Neural progenitor cell (in vitro differentiated cells): ENCODE measurements at regions not wholly inside any gene's neighbourhood (a gene's known extent, or its start where the extent isn't known, plus 50 kb on each side); places are given as distances from the start of the nearest gene placed in this dataset.

Source experiments
- DNase-seq: peaks from one replicate; pipeline ENCODE4 v3.0.0-alpha.2; 2016; ENCODE audit warnings: low spot score
- H2AFZ ChIP-seq: fragments of 200-600 bp; sonication (generic); replicated peaks from 2 replicates; pipeline ENCODE4 v1.6.1; 2016; ENCODE audit warnings: antibody characterized with exemption
- H3F3A ChIP-seq: fragments of 200-600 bp; sonication (generic); 2 replicates; pipeline ENCODE4 v1.6.1; 2016; ENCODE audit warnings: antibody characterized with exemption, low read depth
- H3K27ac ChIP-seq: fragments of 200-600 bp; sonication (generic); 2 replicates; pipeline ENCODE4 v1.5.1; 2016; ENCODE audit warnings: mild to moderate bottlenecking
- H3K27me3 ChIP-seq: fragments of 200-600 bp; sonication (generic); 2 replicates; pipeline ENCODE4 v1.6.1; 2016; ENCODE audit warnings: mild to moderate bottlenecking, moderate library complexity
- H3K36me3 ChIP-seq: fragments of 200-600 bp; sonication (generic); 2 replicates; pipeline ENCODE4 v1.5.1; 2016
- H3K4me1 ChIP-seq: fragments of 200-600 bp; sonication (generic); 2 replicates; pipeline ENCODE4 v1.6.1; 2016; ENCODE audit warnings: mixed run types
- H3K4me2 ChIP-seq: fragments of 200-600 bp; sonication (generic); 2 replicates; pipeline ENCODE4 v1.6.1; 2016
- H3K4me3 ChIP-seq: fragments of 200-600 bp; sonication (generic); 2 replicates; pipeline ENCODE4 v1.5.1; 2016
- H3K79me2 ChIP-seq: fragments of 200-600 bp; sonication (generic); 2 replicates; pipeline ENCODE4 v1.6.1; 2016; ENCODE audit warnings: low read depth
- H3K9ac ChIP-seq: fragments of 200-600 bp; sonication (generic); 2 replicates; pipeline ENCODE4 v1.6.1; 2016
- H3K9me3 ChIP-seq: fragments of 200-600 bp; sonication (generic); 2 replicates; pipeline ENCODE4 v1.5.1; 2016; ENCODE audit warnings: low read depth
- H4K20me1 ChIP-seq: fragments of 200-600 bp; sonication (generic); 2 replicates; pipeline ENCODE4 v1.6.1; 2016; ENCODE audit warnings: low read depth
- H3K27ac Mint-ChIP-seq: 3 replicates; pipeline ENCODE4 v1.8.0; 2021; ENCODE audit warnings: mixed read lengths
- H3K27me3 Mint-ChIP-seq: 2 replicates; pipeline ENCODE4 v1.8.0; 2022; ENCODE audit warnings: low read depth, mild to moderate bottlenecking, inconsistent platforms, moderate library complexity, mixed read lengths; ENCODE audit not compliant: insufficient read depth
- H3K36me3 Mint-ChIP-seq: 3 replicates; pipeline ENCODE4 v1.8.0; 2021; ENCODE audit warnings: mixed read lengths
- H3K4me1 Mint-ChIP-seq: 3 replicates; pipeline ENCODE4 v1.8.0; 2021; ENCODE audit warnings: mixed read lengths
- H3K4me3 Mint-ChIP-seq: 3 replicates; pipeline ENCODE4 v1.8.0; 2021; ENCODE audit warnings: mild to moderate bottlenecking, moderate library complexity, mixed read lengths
- H3K9me3 Mint-ChIP-seq: 3 replicates; pipeline ENCODE4 v1.8.0; 2020; ENCODE audit warnings: mixed read lengths
- CTCF ChIP-seq: fragments of 200-600 bp; sonication (generic); IDR thresholded peaks from 2 replicates; pipeline ENCODE4 v1.5.1; 2017; ENCODE audit warnings: antibody characterized with exemption, mild to moderate bottlenecking
- EZH2 ChIP-seq: fragments of 200-600 bp; sonication (generic); IDR thresholded peaks from 2 replicates; pipeline ENCODE4 v1.6.1; 2017; ENCODE audit warnings: antibody characterized with exemption, mild to moderate bottlenecking, moderate library complexity
- EZH2phosphoT487 ChIP-seq: fragments of 200-600 bp; sonication (generic); IDR thresholded peaks from 2 replicates; pipeline ENCODE4 v1.6.1; 2017; ENCODE audit warnings: antibody characterized with exemption

- Histone ChIP-seq H4K20me1 (no peaks in the 10 kb centered on the region), H3K9me3 (no peaks in the 10 kb centered on the region), H3K4me2 (no peak overlapping the region), H2AFZ (no peak overlapping the region), H3K9ac (no peak overlapping the region), H3K4me1 (no peaks in the 10 kb centered on the region), H3K36me3 (no peaks in the 10 kb centered on the region), H3K79me2 (no peaks in the 10 kb centered on the region), H3K4me3 (no peak overlapping the region), H3K27me3 (no peaks in the 10 kb centered on the region), H3F3A (no peaks in the 10 kb centered on the region), H3K27ac (no peak overlapping the region)
- H3K27me3 Mint-ChIP-seq = peaks cover 5% of the 10 kb centered on the region
- H3K9me3 Mint-ChIP-seq = no peaks in the 10 kb centered on the region
- no peak for TF ChIP-seq CTCF
- no peak for TF ChIP-seq EZH2phosphoT487
- no peak for TF ChIP-seq EZH2
- H3K4me3 Mint-ChIP-seq = no peak overlapping the region
- H3K27ac Mint-ChIP-seq = no peak overlapping the region
- no peak for DNase-seq
- no peaks in the 10 kb centered on the region for H3K4me1 Mint-ChIP-seq
- H3K36me3 Mint-ChIP-seq = no peaks in the 10 kb centered on the region
Measured at GRCh38 chr1:19562847-19563246, 77.5 kb upstream of the CAPZB start.

GRCh38 chr1:19560480-19560879 is 75.1 kb upstream of the CAPZB start:
- no peaks in the 10 kb centered on the region for H3K27me3 ChIP-seq
- Mint-ChIP-seq H3K4me3 (no peak overlapping the region), H3K27me3 (peaks cover 5% of the 10 kb centered on the region), H3K4me1 (no peaks in the 10 kb centered on the region), H3K9me3 (no peaks in the 10 kb centered on the region), H3K27ac (no peak overlapping the region), H3K36me3 (no peaks in the 10 kb centered on the region)
- no peaks in the 10 kb centered on the region for H3F3A ChIP-seq
- no peak overlapping the region for H2AFZ ChIP-seq
- no peaks in the 10 kb centered on the region for H3K79me2 ChIP-seq
- no peak overlapping the region for H3K4me2 ChIP-seq
- no peak overlapping the region for H3K27ac ChIP-seq
- no peaks in the 10 kb centered on the region for H3K4me1 ChIP-seq
- no peak overlapping the region for H3K9ac ChIP-seq
- DNase-seq = no peak
- TF ChIP-seq CTCF = no peak
- no peak overlapping the region for H3K4me3 ChIP-seq
- no peaks in the 10 kb centered on the region for H4K20me1 ChIP-seq
- no peaks in the 10 kb centered on the region for H3K9me3 ChIP-seq
- H3K36me3 ChIP-seq = no peaks in the 10 kb centered on the region

GRCh38 chr1:19559641-19560040 is 74.3 kb upstream of the CAPZB start:
- TF ChIP-seq EZH2phosphoT487 (no peak), CTCF (no peak), EZH2 (no peak)
- H3K27ac Mint-ChIP-seq = no peak overlapping the region
- no peaks in the 10 kb centered on the region for H3K79me2 ChIP-seq
- no peak overlapping the region for H3K4me3 Mint-ChIP-seq
- no peak overlapping the region for H3K9ac ChIP-seq
- no peaks in the 10 kb centered on the region for H3K4me1 ChIP-seq
- no peaks in the 10 kb centered on the region for H3K27me3 ChIP-seq
- no peaks in the 10 kb centered on the region for H3K36me3 Mint-ChIP-seq
- H4K20me1 ChIP-seq = no peaks in the 10 kb centered on the region
- no peak overlapping the region for H3K4me2 ChIP-seq
- no peak overlapping the region for H3K27ac ChIP-seq
- no peak overlapping the region for H2AFZ ChIP-seq
- H3F3A ChIP-seq = no peaks in the 10 kb centered on the region
- no peak for DNase-seq
- no peaks in the 10 kb centered on the region for H3K36me3 ChIP-seq
- H3K9me3 ChIP-seq = no peaks in the 10 kb centered on the region
- no peaks in the 10 kb centered on the region for H3K9me3 Mint-ChIP-seq
- H3K4me3 ChIP-seq = no peak overlapping the region
- peaks cover 6% of the 10 kb centered on the region for H3K27me3 Mint-ChIP-seq
- no peaks in the 10 kb centered on the region for H3K4me1 Mint-ChIP-seq

GRCh38 chr1:19557609-19558051 is 72.3 kb upstream of the CAPZB start:
- H3K4me1 ChIP-seq = no peaks in the 10 kb centered on the region
- H3K79me2 ChIP-seq = no peaks in the 10 kb centered on the region
- no peak overlapping the region for H3K4me3 ChIP-seq
- no peaks in the 10 kb centered on the region for H3K4me1 Mint-ChIP-seq
- H4K20me1 ChIP-seq = no peaks in the 10 kb centered on the region
- no peak overlapping the region for H3K27ac Mint-ChIP-seq
- TF ChIP-seq EZH2phosphoT487 (no peak), EZH2 (no peak), CTCF (no peak)
- peaks cover 6% of the 10 kb centered on the region for H3K27me3 Mint-ChIP-seq
- no peak overlapping the region for H3K4me2 ChIP-seq
- no peaks in the 10 kb centered on the region for H3K36me3 Mint-ChIP-seq
- H3K9ac ChIP-seq = no peak overlapping the region
- peaks cover 3% of the 10 kb centered on the region for H3K9me3 Mint-ChIP-seq
- H3K9me3 ChIP-seq = no peaks in the 10 kb centered on the region
- no peak overlapping the region for H3K4me3 Mint-ChIP-seq
- no peak for DNase-seq
- H3F3A ChIP-seq = no peaks in the 10 kb centered on the region
- H2AFZ ChIP-seq = no peak overlapping the region
- no peaks in the 10 kb centered on the region for H3K36me3 ChIP-seq
- no peaks in the 10 kb centered on the region for H3K27me3 ChIP-seq
- no peak overlapping the region for H3K27ac ChIP-seq
